Endothelial cell of umbilical vein (primary cell): ENCODE measurements at regions not wholly inside any gene's neighbourhood (a gene's known extent, or its start where the extent isn't known, plus 50 kb on each side); places are given as distances from the start of the nearest gene placed in this dataset.

Source experiments
- BruUV-seq: library from RNA; stranded (reverse); fragments of 400-500 nt; replicated peaks from 2 replicates; lab custom pipeline; 2021; lab: Mats Ljungman, UMichigan
- CTCF ChIA-PET: fragments of 300-600, 350-600 bp; sonication (Branson Sonifier 250); formaldehyde crosslinking; loops from one replicate; lab custom pipeline; 2021; ENCODE audit warnings: antibody characterized with exemption, inconsistent platforms; lab: Charles Lee
- POLR2A ChIA-PET: fragments of 300-600, 350-600 bp; sonication (Branson Sonifier 250); formaldehyde crosslinking; loops from one replicate; lab custom pipeline; 2021; ENCODE audit warnings: antibody characterized with exemption, inconsistent platforms; lab: Charles Lee
- DNase-seq: peaks from one replicate; pipeline ENCODE4 v3.0.0-alpha.2; 2011; ENCODE audit warnings: low read depth, low spot score
- FAIRE-seq: peaks from 2 replicates; lab custom pipeline; 2011; peaks lifted over from hg19 to GRCh38; lab: Jason Lieb, UNC
- H2AFZ ChIP-seq: 2 replicates; pipeline ENCODE4 v1.6.0; 2012; ENCODE audit warnings: low read depth, low read length, control low read depth, inconsistent platforms
- H3K27ac ChIP-seq: 2 replicates; pipeline ENCODE4 v1.5.1; 2011; ENCODE audit warnings: low read depth, mild to moderate bottlenecking, control low read depth, low read length, moderate library complexity; ENCODE audit not compliant: insufficient read depth
- H3K27me3 ChIP-seq, 2 experiments: 2 replicates each; pipeline versions ENCODE4 v1.6.0 to v1.6.1; 2011; ENCODE audit warnings: low read length in 2 of 2, mixed read lengths in 1 of 2; ENCODE audit not compliant: control insufficient read depth in 2 of 2, insufficient read depth in 2 of 2
- H3K36me3 ChIP-seq, 2 experiments: 2 replicates in 1 of 2; 3 replicates in 1 of 2; pipeline ENCODE4 v1.5.1; 2011; ENCODE audit warnings: low read length in 2 of 2, mild to moderate bottlenecking in 1 of 2, moderate library complexity in 1 of 2; ENCODE audit not compliant: control insufficient read depth in 2 of 2, insufficient read depth in 2 of 2; ENCODE audit errors: extremely low read depth in 1 of 2
- H3K4me1 ChIP-seq: 3 replicates; pipeline ENCODE4 v1.5.1; 2011; ENCODE audit warnings: mild to moderate bottlenecking, low read length; ENCODE audit not compliant: control insufficient read depth, insufficient read depth; ENCODE audit errors: extremely low read depth
- H3K4me2 ChIP-seq: 2 replicates; pipeline ENCODE4 v1.6.1; 2011; ENCODE audit warnings: low read length, control low read depth, mixed read lengths; ENCODE audit not compliant: insufficient read depth
- H3K4me3 ChIP-seq, 3 experiments: fragments of 200-600 bp in 1 of 3; sonication (generic), shearing (Covaris generic) in 1 of 3; replicated peaks in 1 of 3; 2 replicates each; pipeline ENCODE4 v1.5.1; 2011 to 2016; ENCODE audit warnings: control low read depth in 3 of 3, low read length in 3 of 3, mild to moderate bottlenecking in 2 of 3, inconsistent platforms in 1 of 3, low read depth in 1 of 3, moderate library complexity in 1 of 3; ENCODE audit not compliant: insufficient read depth in 1 of 3
- H3K79me2 ChIP-seq: 2 replicates; pipeline ENCODE4 v1.6.0; 2012; ENCODE audit warnings: low read length, inconsistent platforms; ENCODE audit not compliant: control insufficient read depth, insufficient read depth
- H3K9ac ChIP-seq: replicated peaks from 2 replicates; pipeline ENCODE3; 2011; ENCODE audit warnings: low read length, control low read depth; ENCODE audit not compliant: insufficient read depth; ENCODE audit errors: extremely low read depth
- H3K9me1 ChIP-seq: replicated peaks from 3 replicates; pipeline ENCODE4 v1.6.0; 2011; ENCODE audit warnings: mild to moderate bottlenecking, low read length; ENCODE audit not compliant: control insufficient read depth, insufficient read depth; ENCODE audit errors: extremely low read depth
- H3K9me3 ChIP-seq: replicated peaks from 2 replicates; pipeline ENCODE4 v1.5.1; 2012; ENCODE audit warnings: low read length, inconsistent platforms; ENCODE audit not compliant: control insufficient read depth, insufficient read depth
- H4K20me1 ChIP-seq: replicated peaks from 2 replicates; pipeline ENCODE3; 2011; ENCODE audit warnings: mild to moderate bottlenecking, low read length; ENCODE audit not compliant: control insufficient read depth, insufficient read depth; ENCODE audit errors: extremely low read depth
- EZH2 ChIP-seq: IDR thresholded peaks from 2 replicates; pipeline ENCODE4 v1.6.1; 2012; ENCODE audit warnings: borderline replicate concordance, low read depth, mild to moderate bottlenecking, moderate library complexity, low read length, inconsistent platforms; ENCODE audit not compliant: severe bottlenecking
- FOS ChIP-seq: IDR thresholded peaks from 2 replicates; pipeline ENCODE4 v1.6.1; 2011; ENCODE audit warnings: mild to moderate bottlenecking, low read length, moderate library complexity, borderline replicate concordance; ENCODE audit not compliant: insufficient read depth
- GATA2 ChIP-seq: IDR thresholded peaks from 2 replicates; pipeline ENCODE4 v1.7.0; 2011; ENCODE audit warnings: low read depth, mild to moderate bottlenecking, moderate library complexity, mixed read lengths, low read length; ENCODE audit not compliant: insufficient read length, insufficient read depth
- JUN ChIP-seq: IDR thresholded peaks from 2 replicates; pipeline ENCODE4 v1.6.1; 2011; ENCODE audit warnings: borderline replicate concordance, low read depth; ENCODE audit not compliant: insufficient read length, insufficient read depth
- MYC ChIP-seq: IDR thresholded peaks from one replicate; pipeline ENCODE4 v1.6.1; 2011; ENCODE audit warnings: mild to moderate bottlenecking, low read depth, low read length
- POLR2A ChIP-seq: IDR thresholded peaks from 2 replicates; pipeline ENCODE4 v1.6.1; 2012; ENCODE audit warnings: low read depth, mild to moderate bottlenecking, control low read depth, low read length
- POLR2AphosphoS5 ChIP-seq: IDR thresholded peaks from 2 replicates; pipeline ENCODE4 v1.6.1; 2012; ENCODE audit warnings: low read depth, mild to moderate bottlenecking, control low read depth, low read length, moderate library complexity; ENCODE audit not compliant: insufficient read depth
- dilution Hi-C: fragments of 300-500 bp; cut with MboI; formaldehyde crosslinking; loops from one replicate; pipeline ENCODE4 v1.15.0; 2019; ENCODE audit warnings: low sequenced_read_pairs; ENCODE audit not compliant: extremely low pct_ligation_motif_present
- intact Hi-C: fragments of 100-400 bp; cut with micrococcal nuclease; formaldehyde crosslinking; loops from one replicate; pipeline ENCODE4 v1.10.0; 2022
- TF ChIP-seq, protein P1 (sequence below), 2 donors: IDR thresholded peaks; 1 replicate in 1 of 2; 2 replicates in 1 of 2; pipeline ENCODE4 v1.5.1; 2011; ENCODE audit warnings: low read length in 2 of 2, mild to moderate bottlenecking in 2 of 2, moderate library complexity in 2 of 2, control low read depth in 1 of 2, inconsistent platforms in 1 of 2, low read depth in 1 of 2; ENCODE audit not compliant: insufficient read depth in 1 of 2; ENCODE audit errors: extremely low read depth in 1 of 2
- TF ChIP-seq, protein P2 (sequence below): IDR thresholded peaks from 2 replicates; pipeline ENCODE4 v1.6.1; 2011; ENCODE audit not compliant: insufficient read depth, insufficient read length

DNA sequence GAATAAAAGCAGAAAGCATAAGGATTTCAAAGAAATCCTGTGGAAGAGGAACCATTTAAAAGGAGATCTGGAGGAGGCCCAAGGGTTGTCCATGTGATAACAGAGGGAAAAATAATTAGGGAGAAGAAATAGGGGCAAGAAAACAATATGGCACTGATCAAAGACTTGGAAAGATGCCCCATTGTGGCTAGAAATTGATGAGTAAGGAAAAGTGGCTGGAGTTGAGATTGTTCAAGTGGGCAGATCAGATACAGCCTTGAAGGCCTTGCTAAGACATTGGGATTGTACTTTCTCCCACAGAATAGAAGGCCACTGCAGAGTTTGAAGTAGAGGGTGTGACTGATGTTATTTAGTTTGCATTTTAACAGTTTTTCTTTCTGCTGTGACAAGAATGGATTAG lies 213.3 kb downstream of the CBLN4 start:
- POLR2A ChIA-PET: no interaction called here
- no peak for TF ChIP-seq POLR2AphosphoS5
- TF ChIP-seq POLR2A: no peak
- TF ChIP-seq GATA2: no peak
- CTCF ChIA-PET: no interaction called here
- H3K27ac ChIP-seq: no peak overlapping the region
- H3K9me1 ChIP-seq: no peaks in the 10 kb centered on the region
- no peak for FAIRE-seq
- no peak overlapping the region for H3K9ac ChIP-seq
- no peaks in the 10 kb centered on the region for H4K20me1 ChIP-seq
- H3K4me2 ChIP-seq: no peak overlapping the region
- DNase-seq: no peak
- dilution Hi-C loops: no loop called here
- H3K4me1 ChIP-seq: no peaks in the 10 kb centered on the region
- H3K27me3 ChIP-seq: no peaks in the 10 kb centered on the region
- no peak overlapping the region for H2AFZ ChIP-seq
- no peaks in the 10 kb centered on the region for H3K36me3 ChIP-seq
- intact Hi-C loops: no loop called here
- peaks cover 5% of the 10 kb centered on the region for H3K9me3 ChIP-seq
- no TSS peak for BruUV-seq
- H3K4me3 ChIP-seq: no peak overlapping the region
- no peaks in the 10 kb centered on the region for H3K79me2 ChIP-seq

DNA sequence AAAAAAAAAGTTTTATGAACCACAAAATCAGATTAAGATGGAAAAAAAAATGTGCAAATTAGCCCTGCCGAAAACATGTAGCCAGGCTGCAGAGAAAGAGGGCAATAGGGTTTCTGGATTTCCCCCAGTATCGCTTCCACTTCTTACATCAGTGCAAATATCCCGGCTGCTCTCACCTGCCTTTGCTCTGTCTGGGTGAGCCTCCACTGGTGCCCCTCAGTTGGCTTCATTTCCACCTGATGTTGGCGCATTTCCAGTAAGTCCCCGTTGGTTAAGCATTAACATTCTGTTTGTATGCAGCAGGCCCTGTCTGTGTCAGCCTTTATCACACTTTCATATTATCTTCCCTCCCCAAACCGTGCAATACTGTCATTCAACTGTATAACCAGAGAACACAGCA lies 215.1 kb downstream of the CBLN4 start:
- no peak for TF ChIP-seq JUN
- no peak for TF ChIP-seq POLR2A
- no peak for TF ChIP-seq MYC
- no peak for TF ChIP-seq EZH2
- TF ChIP-seq, protein P1, sequence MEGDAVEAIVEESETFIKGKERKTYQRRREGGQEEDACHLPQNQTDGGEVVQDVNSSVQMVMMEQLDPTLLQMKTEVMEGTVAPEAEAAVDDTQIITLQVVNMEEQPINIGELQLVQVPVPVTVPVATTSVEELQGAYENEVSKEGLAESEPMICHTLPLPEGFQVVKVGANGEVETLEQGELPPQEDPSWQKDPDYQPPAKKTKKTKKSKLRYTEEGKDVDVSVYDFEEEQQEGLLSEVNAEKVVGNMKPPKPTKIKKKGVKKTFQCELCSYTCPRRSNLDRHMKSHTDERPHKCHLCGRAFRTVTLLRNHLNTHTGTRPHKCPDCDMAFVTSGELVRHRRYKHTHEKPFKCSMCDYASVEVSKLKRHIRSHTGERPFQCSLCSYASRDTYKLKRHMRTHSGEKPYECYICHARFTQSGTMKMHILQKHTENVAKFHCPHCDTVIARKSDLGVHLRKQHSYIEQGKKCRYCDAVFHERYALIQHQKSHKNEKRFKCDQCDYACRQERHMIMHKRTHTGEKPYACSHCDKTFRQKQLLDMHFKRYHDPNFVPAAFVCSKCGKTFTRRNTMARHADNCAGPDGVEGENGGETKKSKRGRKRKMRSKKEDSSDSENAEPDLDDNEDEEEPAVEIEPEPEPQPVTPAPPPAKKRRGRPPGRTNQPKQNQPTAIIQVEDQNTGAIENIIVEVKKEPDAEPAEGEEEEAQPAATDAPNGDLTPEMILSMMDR (IDR thresholded peaks at IDR 0.05; ENCODE audit: extremely low read depth in 1 of 2, insufficient read depth in 1 of 2, low read depth in 1 of 2, low read length in 2 of 2): no peak
- TF ChIP-seq, protein P2, sequence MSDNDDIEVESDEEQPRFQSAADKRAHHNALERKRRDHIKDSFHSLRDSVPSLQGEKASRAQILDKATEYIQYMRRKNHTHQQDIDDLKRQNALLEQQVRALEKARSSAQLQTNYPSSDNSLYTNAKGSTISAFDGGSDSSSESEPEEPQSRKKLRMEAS: no peak
- TF ChIP-seq GATA2: no peak
- TF ChIP-seq FOS: no peak
- no peak for TF ChIP-seq POLR2AphosphoS5
- Histone ChIP-seq H2AFZ (no peak overlapping the region), H3K4me3 (no peak overlapping the region), H3K27me3 (no peaks in the 10 kb centered on the region), H3K36me3 (no peaks in the 10 kb centered on the region), H3K4me1 (no peaks in the 10 kb centered on the region), H3K79me2 (no peaks in the 10 kb centered on the region), H3K9me1 (no peaks in the 10 kb centered on the region), H3K27ac (no peak overlapping the region), H3K4me2 (no peak overlapping the region), H3K9me3 (peaks cover 7% of the 10 kb centered on the region), H4K20me1 (no peaks in the 10 kb centered on the region), H3K9ac (no peak overlapping the region)
- BruUV-seq: no TSS peak
- ChIA-PET CTCF (no interaction called here), POLR2A (no interaction called here)
- intact Hi-C loops (no loop called here), dilution Hi-C loops (no loop called here)
- no peak for FAIRE-seq
- DNase-seq: no peak
